CD4-positive, alpha-beta T cell (primary cell): ENCODE measurements at regions not wholly inside any gene's neighbourhood (a gene's known extent, or its start where the extent isn't known, plus 50 kb on each side); places are given as distances from the start of the nearest gene placed in this dataset.

Source experiments
- ATAC-seq: fragments of 200-7000 bp; cut with Tn5 transposase; one replicate; pipeline ENCODE4 v1.10.0; 2022; ENCODE audit warnings: mild to moderate bottlenecking; ENCODE audit not compliant: poor library complexity
- CTCF ChIA-PET: fragments of 350-600 bp; sonication (Branson Sonifier 250); formaldehyde crosslinking; loops from one replicate; lab custom pipeline; 2021; ENCODE audit warnings: antibody characterized with exemption, inconsistent platforms; lab: Charles Lee
- POLR2A ChIA-PET: fragments of 350-600 bp; sonication (Branson Sonifier 250); formaldehyde crosslinking; loops from one replicate; lab custom pipeline; 2021; ENCODE audit warnings: antibody characterized with exemption, inconsistent platforms; lab: Charles Lee
- DNase-seq, 14 experiments: peaks; one replicate each; pipeline ENCODE4 v3.0.0-alpha.2; 2013 to 2020; ENCODE audit warnings: mixed read lengths in 2 of 14
- H3K27ac ChIP-seq, 2 donors: one replicate each; pipeline versions ENCODE4 v1.5.1 to v1.7.0; 2013; ENCODE audit warnings: low read length in 2 of 2, low read depth in 1 of 2, mild to moderate bottlenecking in 1 of 2
- H3K27me3 ChIP-seq, 2 experiments: 1 replicate in 1 of 2; 2 replicates in 1 of 2; pipeline versions ENCODE4 v1.6.1 to v1.7.0; 2013; ENCODE audit warnings: low read length in 2 of 2, control low read depth in 1 of 2, mild to moderate bottlenecking in 1 of 2, moderate library complexity in 1 of 2; ENCODE audit not compliant: insufficient read depth in 2 of 2, control insufficient read depth in 1 of 2
- H3K36me3 ChIP-seq: one replicate; pipeline ENCODE4 v1.6.1; 2013; ENCODE audit warnings: low read length, control low read depth; ENCODE audit not compliant: insufficient read depth
- H3K4me1 ChIP-seq: one replicate; pipeline ENCODE4 v1.6.1; 2013; ENCODE audit warnings: low read length, control low read depth; ENCODE audit not compliant: insufficient read depth
- H3K4me3 ChIP-seq: one replicate; pipeline ENCODE4 v1.5.1; 2013; ENCODE audit warnings: mild to moderate bottlenecking, low read length, moderate library complexity
- H3K9me3 ChIP-seq, 2 experiments: 1 replicate in 1 of 2; 2 replicates in 1 of 2; pipeline versions ENCODE4 v1.6.1 to v1.7.0; 2013; ENCODE audit warnings: low read length in 2 of 2, mild to moderate bottlenecking in 2 of 2, control low read depth in 1 of 2, moderate library complexity in 1 of 2; ENCODE audit not compliant: control insufficient read depth in 1 of 2, insufficient read depth in 1 of 2
- H3K27ac Mint-ChIP-seq: one replicate; pipeline ENCODE4 v1.8.0; 2020; ENCODE audit warnings: mixed read lengths
- H3K27me3 Mint-ChIP-seq: one replicate; pipeline ENCODE4 v1.8.0; 2021; ENCODE audit warnings: mixed read lengths
- H3K36me3 Mint-ChIP-seq: one replicate; pipeline ENCODE4 v1.8.0; 2021; ENCODE audit warnings: low read depth, mixed read lengths
- H3K4me1 Mint-ChIP-seq: one replicate; pipeline ENCODE4 v1.8.0; 2021; ENCODE audit warnings: low read depth, mixed read lengths
- H3K4me3 Mint-ChIP-seq: one replicate; pipeline ENCODE4 v1.8.0; 2020; ENCODE audit warnings: mild to moderate bottlenecking, mixed read lengths
- H3K9me3 Mint-ChIP-seq: one replicate; pipeline ENCODE4 v1.8.0; 2020; ENCODE audit warnings: mixed read lengths
- CTCF ChIP-seq: fragments of 200-600 bp; IDR thresholded peaks from one replicate; pipeline ENCODE4 v1.8.0; 2022; ENCODE audit warnings: antibody characterized with exemption, mild to moderate bottlenecking
- intact Hi-C, 2 experiments: fragments of 100-400 bp; cut with DNase I in 1 of 2; cut with micrococcal nuclease in 1 of 2; formaldehyde crosslinking; loops; one replicate each; pipeline versions ENCODE4 v1.15.1 to v1.9.0; 2023 to 2025; cut with DNase I, micrococcal nuclease

- peaks cover 34% of the 10 kb centered on the region for H3K27me3 Mint-ChIP-seq
- no peak overlapping the region for H3K27ac Mint-ChIP-seq
- no peak for TF ChIP-seq CTCF
- Histone ChIP-seq H3K27ac (no peak overlapping the region), H3K36me3 (no peaks in the 10 kb centered on the region), H3K9me3 (no peaks in the 10 kb centered on the region), H3K4me3 (no peak overlapping the region), H3K27me3 (peaks cover 0 to 9% of the 10 kb centered on the region in 2 experiments), H3K4me1 (no peaks in the 10 kb centered on the region)
- no peaks in the 10 kb centered on the region for H3K9me3 Mint-ChIP-seq
- no peaks in the 10 kb centered on the region for H3K4me1 Mint-ChIP-seq
- no peak overlapping the region for H3K4me3 Mint-ChIP-seq
- CTCF ChIA-PET, result no interaction called here
- ATAC-seq, result no peak
- no peaks in the 10 kb centered on the region for H3K36me3 Mint-ChIP-seq
- no peak for DNase-seq
- POLR2A ChIA-PET, result no interaction called here
- intact Hi-C loops, result no loop called here
Measured at GRCh38 chr7:42761486-42761885, 150.4 kb downstream of the C7orf25 start.

DNA sequence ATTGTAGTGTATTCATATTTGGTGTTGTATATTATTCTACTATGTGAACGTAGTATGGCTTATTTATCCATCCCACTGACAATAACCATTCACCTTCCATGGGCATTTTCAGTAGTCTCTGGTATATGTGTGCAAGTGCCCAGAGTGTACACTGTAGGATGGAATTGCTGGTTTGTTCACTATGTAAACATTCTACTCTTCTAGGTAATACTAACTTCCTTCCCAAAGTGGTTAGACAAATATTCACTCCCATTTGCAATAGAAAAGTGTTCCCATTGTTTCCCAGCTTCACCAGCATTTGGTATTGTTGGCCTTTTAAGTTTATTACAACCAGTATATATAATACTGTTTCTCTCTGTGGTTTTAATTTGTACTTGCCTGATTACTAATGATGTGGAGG is 153.7 kb downstream of the C7orf25 start:
- POLR2A ChIA-PET, result no interaction called here

DNA sequence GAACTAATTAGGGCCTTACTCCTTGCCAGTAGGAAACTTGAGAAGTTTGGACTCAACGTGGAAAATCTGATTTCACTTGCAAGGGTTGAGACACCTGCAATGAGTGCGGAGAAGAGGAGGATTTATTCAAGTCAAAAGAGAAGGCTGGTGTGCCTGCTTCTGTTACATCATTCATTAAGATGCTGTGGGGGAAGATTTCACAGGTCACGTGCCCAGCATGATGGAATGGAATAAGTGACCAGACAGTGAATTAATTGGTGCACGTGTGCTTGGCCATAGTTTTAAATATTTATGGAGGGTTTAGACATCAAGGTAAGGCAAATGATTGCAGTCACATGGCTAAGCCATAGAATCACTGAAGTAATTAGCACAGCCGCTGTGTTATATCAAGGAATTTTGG is 155.0 kb downstream of the C7orf25 start:
- H3K4me3 ChIP-seq, result no peak overlapping the region
- H3K9me3 ChIP-seq, result no peaks in the 10 kb centered on the region
- no peak overlapping the region for H3K27ac Mint-ChIP-seq
- DNase-seq (no peak), ATAC-seq (no peak)
- CTCF ChIA-PET, result no interaction called here
- POLR2A ChIA-PET, result no interaction called here
- no peaks in the 10 kb centered on the region for H3K36me3 ChIP-seq
- no peaks in the 10 kb centered on the region for H3K27me3 ChIP-seq
- H3K36me3 Mint-ChIP-seq, result no peaks in the 10 kb centered on the region
- no peak for TF ChIP-seq CTCF
- H3K4me3 Mint-ChIP-seq, result no peak overlapping the region
- H3K4me1 ChIP-seq, result no peaks in the 10 kb centered on the region
- H3K4me1 Mint-ChIP-seq, result no peaks in the 10 kb centered on the region
- intact Hi-C loops, result no loop called here
- no peak overlapping the region for H3K27ac ChIP-seq
- H3K9me3 Mint-ChIP-seq, result no peaks in the 10 kb centered on the region
- peaks cover 10% of the 10 kb centered on the region for H3K27me3 Mint-ChIP-seq

More for the DNA sequence above, 153.7 kb downstream of the C7orf25 start:
- Histone ChIP-seq H3K4me3 (no peak overlapping the region), H3K36me3 (no peaks in the 10 kb centered on the region), H3K27ac (no peak overlapping the region), H3K27me3 (no peaks in the 10 kb centered on the region), H3K4me1 (no peaks in the 10 kb centered on the region), H3K9me3 (no peaks in the 10 kb centered on the region)
- H3K4me3 Mint-ChIP-seq, result no peak overlapping the region
- no peaks in the 10 kb centered on the region for H3K4me1 Mint-ChIP-seq
- peaks cover 18% of the 10 kb centered on the region for H3K27me3 Mint-ChIP-seq
- no peak overlapping the region for H3K27ac Mint-ChIP-seq
- CTCF ChIA-PET, result no interaction called here
- no peaks in the 10 kb centered on the region for H3K9me3 Mint-ChIP-seq
- no peak for DNase-seq
- no peaks in the 10 kb centered on the region for H3K36me3 Mint-ChIP-seq
- intact Hi-C loops, result no loop called here
- no peak for TF ChIP-seq CTCF
- no peak for ATAC-seq
